Liver (tissue), 3 donors: ENCODE measurements at regions not wholly inside any gene's neighbourhood (a gene's known extent, or its start where the extent isn't known, plus 50 kb on each side); places are given as distances from the start of the nearest gene placed in this dataset.

ENCODE experiments used
- RXRA ChIP-seq, 2 donors: IDR thresholded peaks; 2 replicates each; pipeline ENCODE4 v1.6.1; 2017 to 2018; ENCODE audit warnings: antibody characterized with exemption in 2 of 2, mild to moderate bottlenecking in 1 of 2
- SP1 ChIP-seq: IDR thresholded peaks from 2 replicates; pipeline ENCODE4 v1.6.1; 2018; ENCODE audit warnings: antibody characterized with exemption, mild to moderate bottlenecking
- TF ChIP-seq, protein P1 (sequence below): fragments of 150-350 bp; IDR thresholded peaks from 2 replicates; pipeline ENCODE4 v1.5.1; 2017; ENCODE audit warnings: improper control_type of control experiment, low read depth, low read length; ENCODE audit not compliant: missing input control
- TF ChIP-seq, protein P2 (sequence below): IDR thresholded peaks from 2 replicates; pipeline ENCODE4 v1.6.1; 2016; ENCODE audit warnings: antibody characterized with exemption
- TF ChIP-seq, protein P3 (sequence below): IDR thresholded peaks from 2 replicates; pipeline ENCODE4 v1.6.1; 2016; ENCODE audit warnings: antibody characterized with exemption, mild to moderate bottlenecking
- donor health status: healthy.
- donor health status: healthy.

DNA sequence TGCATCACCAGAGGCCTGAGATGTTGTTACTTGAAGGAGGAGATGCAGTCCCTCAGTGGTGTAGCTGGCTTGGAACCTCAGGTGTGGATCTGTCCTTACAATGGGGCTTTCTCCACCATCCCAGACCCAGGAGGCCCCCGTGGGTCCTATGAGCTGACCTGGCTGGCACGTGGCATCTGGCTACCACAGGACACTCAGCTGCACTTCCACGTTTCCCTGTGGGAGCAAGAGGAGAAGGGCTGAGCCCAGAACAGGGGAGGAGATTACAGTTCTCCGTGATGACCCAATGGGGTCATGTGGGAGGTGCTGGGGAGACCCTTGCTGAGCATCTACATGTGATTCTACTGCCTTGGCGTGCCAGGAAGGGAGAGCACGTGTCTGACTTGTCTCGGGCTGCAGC lies 1448.4 kb downstream of the TBC1D22A start:
- no peak for TF ChIP-seq SP1
- TF ChIP-seq, protein P1, sequence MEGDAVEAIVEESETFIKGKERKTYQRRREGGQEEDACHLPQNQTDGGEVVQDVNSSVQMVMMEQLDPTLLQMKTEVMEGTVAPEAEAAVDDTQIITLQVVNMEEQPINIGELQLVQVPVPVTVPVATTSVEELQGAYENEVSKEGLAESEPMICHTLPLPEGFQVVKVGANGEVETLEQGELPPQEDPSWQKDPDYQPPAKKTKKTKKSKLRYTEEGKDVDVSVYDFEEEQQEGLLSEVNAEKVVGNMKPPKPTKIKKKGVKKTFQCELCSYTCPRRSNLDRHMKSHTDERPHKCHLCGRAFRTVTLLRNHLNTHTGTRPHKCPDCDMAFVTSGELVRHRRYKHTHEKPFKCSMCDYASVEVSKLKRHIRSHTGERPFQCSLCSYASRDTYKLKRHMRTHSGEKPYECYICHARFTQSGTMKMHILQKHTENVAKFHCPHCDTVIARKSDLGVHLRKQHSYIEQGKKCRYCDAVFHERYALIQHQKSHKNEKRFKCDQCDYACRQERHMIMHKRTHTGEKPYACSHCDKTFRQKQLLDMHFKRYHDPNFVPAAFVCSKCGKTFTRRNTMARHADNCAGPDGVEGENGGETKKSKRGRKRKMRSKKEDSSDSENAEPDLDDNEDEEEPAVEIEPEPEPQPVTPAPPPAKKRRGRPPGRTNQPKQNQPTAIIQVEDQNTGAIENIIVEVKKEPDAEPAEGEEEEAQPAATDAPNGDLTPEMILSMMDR = no peak
- TF ChIP-seq, protein P2, sequence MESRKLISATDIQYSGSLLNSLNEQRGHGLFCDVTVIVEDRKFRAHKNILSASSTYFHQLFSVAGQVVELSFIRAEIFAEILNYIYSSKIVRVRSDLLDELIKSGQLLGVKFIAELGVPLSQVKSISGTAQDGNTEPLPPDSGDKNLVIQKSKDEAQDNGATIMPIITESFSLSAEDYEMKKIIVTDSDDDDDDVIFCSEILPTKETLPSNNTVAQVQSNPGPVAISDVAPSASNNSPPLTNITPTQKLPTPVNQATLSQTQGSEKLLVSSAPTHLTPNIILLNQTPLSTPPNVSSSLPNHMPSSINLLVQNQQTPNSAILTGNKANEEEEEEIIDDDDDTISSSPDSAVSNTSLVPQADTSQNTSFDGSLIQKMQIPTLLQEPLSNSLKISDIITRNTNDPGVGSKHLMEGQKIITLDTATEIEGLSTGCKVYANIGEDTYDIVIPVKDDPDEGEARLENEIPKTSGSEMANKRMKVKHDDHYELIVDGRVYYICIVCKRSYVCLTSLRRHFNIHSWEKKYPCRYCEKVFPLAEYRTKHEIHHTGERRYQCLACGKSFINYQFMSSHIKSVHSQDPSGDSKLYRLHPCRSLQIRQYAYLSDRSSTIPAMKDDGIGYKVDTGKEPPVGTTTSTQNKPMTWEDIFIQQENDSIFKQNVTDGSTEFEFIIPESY = no peak
- no peak for TF ChIP-seq RXRA (IDR thresholded peaks at IDR 0.05)
- TF ChIP-seq, protein P3, sequence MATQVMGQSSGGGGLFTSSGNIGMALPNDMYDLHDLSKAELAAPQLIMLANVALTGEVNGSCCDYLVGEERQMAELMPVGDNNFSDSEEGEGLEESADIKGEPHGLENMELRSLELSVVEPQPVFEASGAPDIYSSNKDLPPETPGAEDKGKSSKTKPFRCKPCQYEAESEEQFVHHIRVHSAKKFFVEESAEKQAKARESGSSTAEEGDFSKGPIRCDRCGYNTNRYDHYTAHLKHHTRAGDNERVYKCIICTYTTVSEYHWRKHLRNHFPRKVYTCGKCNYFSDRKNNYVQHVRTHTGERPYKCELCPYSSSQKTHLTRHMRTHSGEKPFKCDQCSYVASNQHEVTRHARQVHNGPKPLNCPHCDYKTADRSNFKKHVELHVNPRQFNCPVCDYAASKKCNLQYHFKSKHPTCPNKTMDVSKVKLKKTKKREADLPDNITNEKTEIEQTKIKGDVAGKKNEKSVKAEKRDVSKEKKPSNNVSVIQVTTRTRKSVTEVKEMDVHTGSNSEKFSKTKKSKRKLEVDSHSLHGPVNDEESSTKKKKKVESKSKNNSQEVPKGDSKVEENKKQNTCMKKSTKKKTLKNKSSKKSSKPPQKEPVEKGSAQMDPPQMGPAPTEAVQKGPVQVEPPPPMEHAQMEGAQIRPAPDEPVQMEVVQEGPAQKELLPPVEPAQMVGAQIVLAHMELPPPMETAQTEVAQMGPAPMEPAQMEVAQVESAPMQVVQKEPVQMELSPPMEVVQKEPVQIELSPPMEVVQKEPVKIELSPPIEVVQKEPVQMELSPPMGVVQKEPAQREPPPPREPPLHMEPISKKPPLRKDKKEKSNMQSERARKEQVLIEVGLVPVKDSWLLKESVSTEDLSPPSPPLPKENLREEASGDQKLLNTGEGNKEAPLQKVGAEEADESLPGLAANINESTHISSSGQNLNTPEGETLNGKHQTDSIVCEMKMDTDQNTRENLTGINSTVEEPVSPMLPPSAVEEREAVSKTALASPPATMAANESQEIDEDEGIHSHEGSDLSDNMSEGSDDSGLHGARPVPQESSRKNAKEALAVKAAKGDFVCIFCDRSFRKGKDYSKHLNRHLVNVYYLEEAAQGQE = no peak
